GM21737 (cell line): ENCODE measurements at regions not wholly inside any gene's neighbourhood (a gene's known extent, or its start where the extent isn't known, plus 50 kb on each side); places are given as distances from the start of the nearest gene placed in this dataset.

Experiments used
- ATAC-seq: cut with Tn5 transposase; IDR thresholded peaks from one replicate; pipeline ENCODE4 v1.9.1; 2021; ENCODE audit warnings: mild to moderate bottlenecking, moderate library complexity; ENCODE audit not compliant: unreplicated experiment

GRCh38 chr13:50345804-50346203, 330.6 kb downstream of the KCNRG start:
- no peak for ATAC-seq

DNA sequence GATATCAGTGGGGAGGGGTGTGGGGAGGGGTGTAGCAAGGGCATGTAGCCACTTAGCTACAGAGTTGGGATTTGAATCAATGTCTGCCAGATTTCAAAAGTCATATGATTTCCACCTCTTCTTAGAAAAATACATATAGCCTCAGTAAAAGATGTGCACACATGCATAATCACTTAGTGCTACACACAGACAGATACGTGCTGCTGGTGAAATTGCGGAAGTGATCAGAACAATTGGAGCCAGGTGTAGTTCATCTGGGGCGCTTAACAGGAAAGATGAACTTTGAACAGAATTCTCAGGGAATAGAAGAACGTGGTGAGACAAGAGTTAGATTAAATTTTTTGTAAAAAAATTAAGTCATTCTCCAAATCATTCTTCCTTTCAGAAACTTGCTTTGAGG, 333.1 kb downstream of the KCNRG start:
- no peak for ATAC-seq

DNA sequence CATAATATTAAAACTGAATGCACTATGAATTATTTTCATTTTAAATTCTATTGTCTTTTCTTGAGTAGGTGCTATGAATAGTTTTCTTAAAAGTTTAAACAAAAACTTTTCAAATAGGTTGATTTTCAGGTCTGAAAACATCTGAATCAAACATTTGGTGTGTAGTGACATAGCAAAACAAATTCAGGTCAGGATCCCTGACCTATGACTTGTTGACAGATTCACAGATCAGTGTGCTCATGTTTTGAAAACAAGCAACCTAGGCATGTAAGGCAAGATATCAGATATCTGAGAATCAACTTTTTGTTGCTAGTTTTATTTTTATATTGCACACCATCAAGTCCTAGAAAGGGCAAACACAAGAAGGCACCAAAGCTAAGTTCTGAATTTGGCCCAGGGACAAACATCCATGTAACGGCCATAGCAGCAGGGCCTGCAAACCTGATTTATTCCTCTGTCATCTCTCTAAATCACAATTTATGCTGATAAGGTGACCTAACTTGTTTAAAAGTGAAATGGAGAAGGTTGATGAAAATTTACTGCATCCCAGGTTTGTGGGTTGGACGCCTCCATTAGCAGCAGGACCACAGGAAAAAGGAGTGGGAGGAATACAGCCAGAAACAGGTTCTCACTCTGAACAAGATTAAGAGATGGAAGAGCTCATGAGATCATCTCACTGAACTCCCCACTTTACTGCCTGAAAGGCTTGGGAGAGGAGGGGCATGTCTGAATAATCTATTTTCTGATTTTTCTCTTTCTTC, 337.7 kb downstream of the KCNRG start:
- no peak for ATAC-seq

GRCh38 chr13:50353651-50354415, 338.6 kb downstream of the KCNRG start:
- ATAC-seq, result no peak

DNA sequence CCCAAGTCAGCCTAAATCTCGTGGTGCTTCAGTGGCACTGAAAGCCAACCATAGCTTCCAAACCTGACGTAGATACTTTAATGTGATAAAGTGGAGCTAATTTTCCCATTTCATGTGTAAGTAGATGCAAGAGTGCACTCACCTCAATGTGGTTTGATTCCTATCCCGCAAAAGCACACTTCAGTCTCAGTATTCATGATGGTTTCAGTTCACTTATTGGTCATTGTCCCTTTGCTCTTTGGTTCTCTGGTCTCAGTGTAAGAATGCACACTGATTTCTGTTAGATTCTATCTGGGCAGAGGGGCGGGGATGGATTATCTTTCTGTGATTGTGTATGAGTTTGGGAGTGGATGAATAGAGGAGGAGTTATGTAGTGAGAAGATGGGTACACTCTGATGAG, 340.6 kb downstream of the KCNRG start:
- peak; percentile 52 for ATAC-seq

- ATAC-seq, result no peak
These were observed 341.9 kb downstream of the KCNRG start for GRCh38 chr13:50357136-50357535.

GRCh38 chr13:50357586-50358118, 342.4 kb downstream of the KCNRG start:
- ATAC-seq, result no peak

- no peak for ATAC-seq
These were observed 343.2 kb downstream of the KCNRG start for GRCh38 chr13:50358231-50359040.

DNA sequence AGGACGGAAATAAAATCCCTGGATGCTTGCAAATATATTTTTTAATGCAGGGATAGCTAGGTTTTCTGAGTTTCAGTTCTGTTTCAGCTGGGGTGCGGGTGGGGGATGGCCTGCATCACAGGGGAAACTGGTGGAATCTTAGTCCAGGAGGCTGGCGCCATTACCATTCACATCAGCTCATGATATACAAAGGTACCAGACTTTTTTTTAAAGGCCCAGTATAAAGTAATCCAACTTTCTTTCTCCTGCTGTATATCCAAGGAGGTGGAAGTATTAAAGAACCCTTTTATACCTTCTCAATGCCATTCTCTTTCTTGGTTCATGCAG, 343.8 kb downstream of the KCNRG start:
- ATAC-seq, result no peak

- no peak for ATAC-seq
These were observed 344.5 kb downstream of the KCNRG start for GRCh38 chr13:50359779-50360178.

DNA sequence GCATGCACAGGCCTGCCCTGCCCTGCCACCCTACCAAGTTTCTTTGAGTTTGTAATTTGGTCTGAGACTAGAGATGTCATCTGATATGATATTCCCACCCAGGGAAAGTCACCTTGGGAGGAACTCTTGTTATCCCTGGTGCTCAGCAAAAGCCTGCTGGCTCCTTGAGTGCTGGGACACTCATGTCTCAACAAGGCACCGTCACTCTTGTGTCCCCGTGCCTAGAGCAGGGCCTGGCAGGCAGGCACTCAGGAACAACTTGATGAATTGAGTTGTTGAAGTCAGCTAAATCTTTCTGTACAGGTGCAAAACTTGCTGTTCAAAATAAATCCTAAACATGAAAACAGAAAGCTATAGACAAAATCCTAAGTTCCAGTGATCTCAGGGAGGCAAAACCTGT, 345.4 kb downstream of the KCNRG start:
- no peak for ATAC-seq

DNA sequence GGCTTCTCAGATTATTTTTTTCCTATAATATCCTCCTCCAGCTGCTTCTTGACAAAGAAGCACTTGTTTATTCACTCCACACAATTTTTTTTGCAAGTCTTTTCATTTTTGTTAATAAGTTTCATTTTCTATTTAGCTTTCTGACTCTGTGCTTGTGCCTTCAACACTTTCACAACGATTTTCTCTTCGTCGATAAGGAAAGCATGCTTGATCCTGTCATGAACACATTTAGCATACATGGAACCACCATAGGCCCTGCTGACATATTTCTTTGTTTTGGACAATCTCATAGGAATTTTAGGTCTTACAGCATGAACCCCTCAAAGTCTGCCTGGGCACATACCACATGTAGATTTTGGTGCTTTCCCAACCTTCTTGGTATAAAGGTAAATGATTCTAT, 346.0 kb downstream of the KCNRG start:
- no peak for ATAC-seq

- peak; percentile 68 for ATAC-seq
These were observed 350.5 kb downstream of the KCNRG start for GRCh38 chr13:50365408-50366391.

DNA sequence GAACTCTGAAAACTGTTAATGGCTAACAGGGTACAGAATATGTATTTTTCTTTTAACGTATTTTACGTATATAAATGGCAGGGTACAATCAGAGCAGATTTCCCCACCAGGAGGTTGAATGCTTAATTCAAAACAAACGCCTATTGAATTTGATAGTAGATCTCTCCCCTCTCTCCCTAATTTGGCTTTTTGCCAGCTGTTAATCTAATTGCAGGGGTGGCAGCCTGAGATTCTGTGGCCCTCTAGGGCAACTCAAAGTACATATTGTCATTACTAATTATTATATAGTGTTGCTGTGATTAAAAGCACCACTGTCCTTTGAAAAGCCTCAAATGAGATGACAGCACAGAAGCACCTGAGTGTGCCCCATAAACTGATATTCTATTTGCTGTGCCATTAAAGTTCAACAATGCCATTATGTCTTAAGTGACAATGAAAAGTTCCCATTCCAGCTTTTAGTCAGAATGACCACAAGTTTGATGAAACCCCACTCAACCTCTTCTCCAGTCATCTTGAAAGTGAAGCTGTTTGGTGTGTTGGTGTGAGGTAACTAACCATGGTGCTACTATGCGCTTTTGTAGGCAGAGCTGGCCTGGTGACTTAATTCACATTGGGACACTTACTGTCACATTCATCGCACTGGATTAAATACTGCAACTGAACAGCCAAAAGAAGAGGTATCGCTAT, 351.4 kb downstream of the KCNRG start:
- peak; percentile 46 for ATAC-seq

DNA sequence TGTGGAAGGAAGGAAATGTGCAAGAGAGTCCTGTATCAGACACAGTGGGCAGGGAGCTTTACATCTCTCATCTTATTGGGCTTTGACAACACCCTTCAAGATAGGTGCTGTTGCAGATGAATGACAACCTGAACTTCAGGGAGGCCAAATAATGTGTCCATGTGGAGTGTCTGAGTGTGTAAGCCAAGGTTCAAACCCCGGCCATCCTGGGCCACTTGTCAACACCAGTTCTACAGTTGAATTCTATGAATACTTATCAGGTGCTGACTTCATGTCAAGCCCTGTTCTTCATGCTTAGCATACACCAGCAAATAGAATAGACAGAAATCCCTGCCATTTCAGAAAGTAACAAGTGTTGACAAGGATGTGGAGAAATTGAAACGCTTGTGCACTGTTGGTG, 354.4 kb downstream of the KCNRG start:
- no peak for ATAC-seq

DNA sequence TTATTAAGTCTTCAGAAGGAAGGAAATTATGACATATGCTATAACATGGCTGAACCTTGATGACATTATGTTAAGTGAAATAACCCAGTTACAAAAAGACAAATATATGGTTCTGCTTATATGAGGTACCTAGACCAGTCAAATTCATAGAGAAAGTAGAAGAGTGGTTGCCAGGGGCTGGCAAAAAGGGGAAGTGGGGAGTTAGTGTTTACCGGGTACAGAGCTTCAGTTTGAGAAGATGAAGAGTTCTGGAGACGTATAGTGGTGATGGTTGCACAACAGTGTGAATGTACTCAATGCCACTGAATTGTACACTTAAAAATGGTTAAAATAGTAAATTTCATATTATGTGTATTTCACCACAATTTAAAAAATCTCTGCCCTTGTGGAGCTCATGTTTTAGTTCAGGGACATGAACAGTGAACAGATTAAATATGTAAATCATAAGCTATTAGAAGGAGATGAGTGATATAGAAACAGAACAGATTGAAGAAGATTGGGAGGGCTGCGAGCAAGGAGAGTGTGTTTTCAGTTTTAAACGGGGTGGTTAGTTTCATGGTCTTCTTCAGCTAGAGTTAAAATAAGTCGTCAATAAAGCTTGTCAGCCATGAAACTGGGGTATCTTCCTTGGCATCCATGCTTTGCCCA, 355.2 kb downstream of the KCNRG start:
- peak; percentile 44 for ATAC-seq

- no peak for ATAC-seq
These were observed 359.3 kb downstream of the KCNRG start for GRCh38 chr13:50374517-50374916.

DNA sequence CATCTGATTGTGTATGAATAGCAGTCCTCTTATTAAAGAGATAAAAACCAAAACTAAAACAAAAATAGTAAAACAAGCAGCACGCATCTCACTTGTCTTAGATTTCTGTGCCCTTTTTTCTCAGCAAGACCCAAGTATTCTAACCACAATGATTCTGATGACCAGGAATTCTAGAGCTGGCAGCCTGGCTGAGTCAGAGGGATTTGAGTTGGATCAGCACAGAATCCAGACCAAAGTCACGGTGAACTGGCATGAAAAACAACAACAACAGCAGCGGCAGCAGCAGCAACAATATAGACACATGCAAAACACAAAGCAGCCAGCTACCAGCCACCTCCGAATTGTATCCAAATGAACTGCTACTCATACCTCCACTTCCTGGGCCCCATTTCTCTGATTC, 360.5 kb downstream of the KCNRG start:
- no peak for ATAC-seq

DNA sequence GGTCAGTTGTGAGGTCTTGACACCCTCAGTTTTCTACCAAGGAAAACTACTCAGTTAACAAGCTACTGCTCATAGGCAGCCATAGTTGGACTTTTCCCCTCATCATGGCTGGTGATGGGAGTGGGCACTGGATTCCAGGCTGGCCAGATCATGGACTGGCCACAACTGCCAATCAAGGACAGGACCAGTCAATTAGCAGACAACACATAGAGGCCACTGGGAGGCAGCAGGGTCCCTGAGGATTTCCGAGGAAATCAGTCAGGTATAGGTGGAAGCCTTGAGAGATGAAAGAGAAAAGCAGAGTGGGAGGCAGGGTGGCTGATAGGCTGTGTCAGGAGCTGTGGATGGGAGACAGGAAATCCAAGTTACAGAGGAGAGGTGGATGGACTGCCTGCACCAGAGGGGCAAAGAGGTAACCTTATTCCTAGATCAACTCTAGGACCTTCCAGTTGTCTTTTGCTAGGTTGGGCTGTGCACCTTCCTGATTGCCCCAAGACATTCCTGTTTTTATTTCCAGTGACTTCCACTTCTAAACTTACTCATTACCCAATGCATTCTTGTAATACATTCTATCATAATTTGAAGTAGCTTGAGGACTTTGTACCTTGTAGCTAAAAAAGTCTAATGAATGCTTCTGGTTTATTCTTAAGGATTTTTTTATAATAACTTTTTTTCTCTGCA, 361.8 kb downstream of the KCNRG start:
- ATAC-seq, result no peak
